GM19468 (cell line): ENCODE measurements at regions not wholly inside any gene's neighbourhood (a gene's known extent, or its start where the extent isn't known, plus 50 kb on each side); places are given as distances from the start of the nearest gene placed in this dataset.
"Not testable (repeated sequence)": the region's sequence is repeated elsewhere in the genome, so short reads cannot be mapped to it uniquely, and the experiment has no call there.

Source experiments
- ATAC-seq: cut with Tn5 transposase; IDR thresholded peaks from one replicate; pipeline ENCODE4 v1.9.1; 2021; ENCODE audit warnings: mild to moderate bottlenecking, moderate library complexity, moderate number of reproducible peaks; ENCODE audit not compliant: unreplicated experiment; ENCODE audit errors: extremely low read depth

DNA sequence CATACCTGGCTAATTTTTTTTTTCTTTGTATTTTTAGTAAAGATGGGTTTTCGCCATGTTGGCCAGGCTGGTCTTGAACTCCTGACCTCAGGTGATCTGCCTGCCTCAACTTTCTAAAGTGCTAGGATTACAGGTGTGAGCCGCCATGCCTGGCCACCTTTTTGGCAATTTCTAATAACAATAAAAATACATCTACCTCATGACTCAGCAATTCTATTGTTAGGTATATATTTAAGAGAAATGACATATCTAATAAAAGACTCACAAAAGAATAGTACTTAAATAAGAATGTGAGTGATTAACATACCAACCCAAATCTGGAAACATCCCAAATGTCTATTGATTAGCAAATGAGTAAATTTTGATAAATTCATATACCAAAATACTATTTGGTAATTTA is 103.6 kb upstream of the PPP1R9A start:
- no peak for ATAC-seq

- not testable (repeated sequence) for ATAC-seq
Measured at GRCh38 chr7:94808673-94809072, 98.7 kb upstream of the PPP1R9A start.

- no peak for ATAC-seq
Measured at GRCh38 chr7:94810496-94810895, 96.9 kb upstream of the PPP1R9A start.

- ATAC-seq, result no peak
Measured at GRCh38 chr7:94813917-94814316, 93.5 kb upstream of the PPP1R9A start.

- ATAC-seq, result no peak
Measured at GRCh38 chr7:94823947-94824346, 83.4 kb upstream of the PPP1R9A start.

- ATAC-seq, result no peak
Measured at GRCh38 chr7:94829987-94830386, 77.4 kb upstream of the PPP1R9A start.

DNA sequence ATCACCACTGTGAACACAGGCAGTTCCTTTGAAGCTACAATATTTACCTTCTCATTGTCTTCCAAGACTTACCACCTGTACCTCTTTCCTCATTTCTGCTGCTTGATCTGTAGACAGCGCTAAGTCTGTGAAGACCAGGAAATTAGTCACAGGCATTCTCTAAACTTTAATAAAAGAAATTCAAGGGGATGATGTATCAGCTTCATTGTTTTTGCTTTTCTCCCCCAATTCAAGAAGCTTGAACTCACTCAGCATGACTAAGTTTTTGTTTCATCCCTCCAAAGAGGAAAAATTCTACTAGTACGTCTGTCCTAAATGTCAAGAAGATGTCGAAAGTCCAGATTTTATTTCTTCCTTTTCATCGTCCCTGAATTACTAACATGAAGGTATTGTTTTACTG is 75.3 kb upstream of the PPP1R9A start:
- no peak for ATAC-seq

DNA sequence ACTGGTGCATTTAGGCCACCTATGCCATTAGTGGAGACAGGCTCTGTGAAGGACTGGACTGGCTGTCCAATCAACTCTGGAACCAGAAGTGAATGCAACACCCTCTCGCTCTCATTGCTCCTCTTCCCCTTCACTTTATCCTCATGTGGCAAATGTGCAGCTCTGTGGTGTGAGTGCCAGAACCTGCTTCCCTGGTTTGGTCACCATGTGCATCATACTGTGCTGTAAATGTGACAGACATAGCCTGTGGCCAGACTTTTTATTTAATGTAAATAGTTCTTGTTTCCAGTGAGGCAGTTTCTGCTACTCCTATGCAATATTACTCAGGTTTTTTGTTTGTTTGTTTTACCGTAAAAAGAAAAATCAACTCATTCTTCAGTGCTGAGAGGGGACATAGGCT is 73.0 kb upstream of the PPP1R9A start:
- no peak for ATAC-seq

DNA sequence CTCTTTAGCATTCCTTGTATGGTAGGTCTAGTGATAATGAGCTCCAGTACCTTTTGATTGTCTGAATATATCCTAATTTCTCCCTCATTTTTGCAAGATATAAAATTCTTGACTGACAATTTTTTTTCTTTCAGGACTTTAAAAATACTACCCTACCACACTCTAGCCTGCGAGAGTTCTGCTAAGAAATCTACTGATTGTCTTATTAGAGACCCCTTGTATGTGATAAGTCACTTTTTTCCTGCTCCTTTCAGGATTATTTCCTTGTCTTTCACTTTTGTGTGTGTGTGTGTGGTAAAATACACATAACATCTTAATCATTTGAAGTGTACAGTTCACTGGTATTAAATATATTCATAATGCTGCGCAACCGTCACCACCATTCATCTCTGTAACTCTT is 68.7 kb upstream of the PPP1R9A start:
- ATAC-seq, result no peak

DNA sequence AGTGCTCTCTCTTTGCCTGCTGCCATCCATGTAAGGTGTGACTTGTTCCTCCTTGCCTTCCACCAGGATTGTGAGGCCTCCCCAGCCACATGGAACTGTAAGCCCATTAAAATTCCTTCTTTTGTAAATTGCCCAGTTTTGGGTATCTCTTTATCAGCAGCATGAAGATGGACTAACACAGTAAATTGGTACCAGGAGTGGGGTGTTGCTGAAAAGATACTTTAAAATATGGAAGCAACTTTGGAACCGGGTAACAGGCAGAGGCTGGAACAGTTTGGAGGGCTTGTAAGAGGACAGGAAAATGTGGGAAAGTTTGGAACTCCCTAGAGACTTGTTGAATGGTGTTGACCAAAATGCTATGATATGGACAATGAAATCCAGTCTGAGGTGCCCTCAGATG is 63.8 kb upstream of the PPP1R9A start:
- no peak for ATAC-seq

DNA sequence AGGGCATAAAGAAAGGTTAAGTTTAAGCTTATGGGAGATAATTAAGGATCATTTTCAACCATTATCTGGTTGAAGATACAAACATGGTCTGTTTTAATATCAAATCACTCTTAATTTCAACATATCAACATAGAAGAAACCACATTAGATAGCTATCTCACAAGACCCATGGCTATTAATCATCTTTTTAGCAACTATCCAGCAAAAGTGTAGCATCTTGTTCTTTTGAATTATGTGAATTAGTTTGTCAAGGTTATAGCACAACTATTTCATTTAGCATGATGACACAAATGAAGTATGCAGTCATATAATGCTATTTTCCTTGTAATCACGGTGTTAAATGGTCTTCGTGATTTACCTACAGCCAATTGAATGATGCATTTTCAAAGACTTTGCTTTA is 58.9 kb upstream of the PPP1R9A start:
- ATAC-seq, result no peak

DNA sequence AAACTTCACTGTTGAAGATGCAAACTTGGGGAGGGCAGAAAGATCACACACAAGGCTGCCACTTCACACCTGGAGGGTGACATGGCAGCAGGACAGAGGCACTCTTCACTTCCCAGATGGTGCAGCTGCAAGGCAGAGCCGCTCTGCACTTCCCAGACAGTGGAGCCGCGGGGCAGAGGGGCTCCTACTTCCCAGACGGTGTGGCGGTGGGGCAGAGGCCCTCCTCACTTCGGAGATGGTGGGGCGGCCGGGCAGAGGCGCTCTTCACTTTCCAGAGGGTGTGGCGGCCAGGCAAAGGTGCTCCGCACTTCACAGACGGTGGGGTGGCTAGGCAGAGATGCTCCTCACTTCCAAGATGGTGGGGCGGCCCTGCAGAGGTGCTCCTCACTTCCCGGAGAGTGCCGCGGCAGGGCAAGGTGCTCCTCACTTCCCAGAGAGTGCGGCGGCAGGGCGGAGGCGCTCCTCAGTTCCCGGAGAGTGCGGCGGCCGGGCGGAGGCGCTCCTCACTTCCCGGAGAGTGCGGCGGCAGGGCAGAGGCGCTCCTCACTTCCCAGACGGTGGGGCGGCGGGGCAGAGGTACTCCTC is 58.3 kb upstream of the PPP1R9A start:
- ATAC-seq, result no peak

GRCh38 chr7:94849636-94850208 is 57.7 kb upstream of the PPP1R9A start:
- ATAC-seq, result no peak

- ATAC-seq, result no peak
Measured at GRCh38 chr7:94855589-94855988, 51.8 kb upstream of the PPP1R9A start.

DNA sequence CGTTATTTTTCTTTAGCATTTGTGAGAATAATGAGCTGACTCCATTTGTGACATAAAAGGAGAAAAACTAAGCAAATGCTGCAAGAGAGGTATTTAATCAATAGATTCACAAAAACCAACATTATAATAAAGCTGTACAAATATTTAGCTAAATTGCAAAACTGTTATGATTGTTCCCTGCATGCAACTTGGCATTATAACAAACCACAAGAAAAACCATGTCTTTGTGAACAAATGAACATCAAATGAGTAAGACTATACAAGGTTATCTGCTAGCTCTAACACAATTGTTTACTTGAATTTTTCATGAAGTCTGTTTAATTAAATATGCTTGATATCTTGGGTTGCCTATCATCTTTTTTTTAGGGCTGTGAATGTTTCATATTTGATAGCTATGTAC is 50.8 kb upstream of the PPP1R9A start:
- no peak for ATAC-seq
